DND-41 (cell line): ENCODE measurements at regions not wholly inside any gene's neighbourhood (a gene's known extent, or its start where the extent isn't known, plus 50 kb on each side); places are given as distances from the start of the nearest gene placed in this dataset.

ENCODE experiments used
- EZH2 ChIP-seq: IDR thresholded peaks from 3 replicates; pipeline ENCODE4 v1.6.1; 2012; ENCODE audit warnings: borderline replicate concordance, low read depth, mild to moderate bottlenecking, moderate library complexity, low read length, inconsistent platforms; ENCODE audit not compliant: severe bottlenecking
- TF ChIP-seq, protein P1 (sequence below): IDR thresholded peaks from 2 replicates; pipeline ENCODE4 v1.5.1; 2012; ENCODE audit warnings: borderline replicate concordance, low read length, moderate library complexity, mild to moderate bottlenecking; ENCODE audit not compliant: poor library complexity, severe bottlenecking; ENCODE audit errors: extremely low read depth

DNA sequence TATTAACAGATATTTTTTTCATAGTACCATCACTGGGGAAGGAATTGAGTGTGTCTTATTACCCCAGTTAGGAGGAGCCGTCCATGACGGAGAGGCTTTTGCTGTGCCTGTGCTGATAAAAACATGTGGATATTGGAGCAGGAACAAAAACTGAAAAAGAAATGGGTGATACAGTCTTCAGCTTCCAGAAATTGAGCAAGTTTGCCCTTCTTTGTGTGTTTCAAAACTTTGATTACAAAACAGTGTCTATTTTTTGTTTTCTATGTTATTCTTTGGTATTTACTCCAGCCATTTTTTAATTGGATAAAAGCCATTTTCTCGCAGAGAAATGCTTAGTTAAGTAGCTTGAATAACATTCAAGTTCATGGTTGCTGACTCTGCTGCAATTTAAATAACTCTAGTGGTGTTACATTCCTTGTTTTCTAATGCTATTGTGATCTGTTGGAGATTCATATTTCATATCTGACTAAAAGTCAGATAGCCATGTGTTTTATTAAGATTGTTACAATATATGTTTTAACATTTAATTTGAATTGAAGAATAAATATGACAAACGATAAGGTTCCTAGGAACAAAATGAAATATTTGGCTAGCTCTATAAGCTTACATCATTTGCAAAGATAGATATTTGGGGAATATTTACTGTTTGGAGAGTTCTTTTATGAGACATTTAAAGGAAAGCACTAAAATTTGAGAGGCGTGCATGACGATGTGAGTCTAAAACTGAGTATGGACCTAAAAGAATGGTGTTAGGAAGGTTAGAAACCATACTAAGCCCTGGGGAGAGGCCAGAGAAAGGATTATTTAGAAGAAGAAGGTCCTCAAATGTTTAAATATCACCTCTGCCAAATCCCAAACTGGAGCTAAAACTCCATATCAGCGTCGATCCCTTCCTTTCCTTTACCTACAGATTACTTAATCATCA, 747.3 kb upstream of the CELF2 start:
- TF ChIP-seq, protein P1, sequence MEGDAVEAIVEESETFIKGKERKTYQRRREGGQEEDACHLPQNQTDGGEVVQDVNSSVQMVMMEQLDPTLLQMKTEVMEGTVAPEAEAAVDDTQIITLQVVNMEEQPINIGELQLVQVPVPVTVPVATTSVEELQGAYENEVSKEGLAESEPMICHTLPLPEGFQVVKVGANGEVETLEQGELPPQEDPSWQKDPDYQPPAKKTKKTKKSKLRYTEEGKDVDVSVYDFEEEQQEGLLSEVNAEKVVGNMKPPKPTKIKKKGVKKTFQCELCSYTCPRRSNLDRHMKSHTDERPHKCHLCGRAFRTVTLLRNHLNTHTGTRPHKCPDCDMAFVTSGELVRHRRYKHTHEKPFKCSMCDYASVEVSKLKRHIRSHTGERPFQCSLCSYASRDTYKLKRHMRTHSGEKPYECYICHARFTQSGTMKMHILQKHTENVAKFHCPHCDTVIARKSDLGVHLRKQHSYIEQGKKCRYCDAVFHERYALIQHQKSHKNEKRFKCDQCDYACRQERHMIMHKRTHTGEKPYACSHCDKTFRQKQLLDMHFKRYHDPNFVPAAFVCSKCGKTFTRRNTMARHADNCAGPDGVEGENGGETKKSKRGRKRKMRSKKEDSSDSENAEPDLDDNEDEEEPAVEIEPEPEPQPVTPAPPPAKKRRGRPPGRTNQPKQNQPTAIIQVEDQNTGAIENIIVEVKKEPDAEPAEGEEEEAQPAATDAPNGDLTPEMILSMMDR: no peak
- TF ChIP-seq EZH2: no peak
